HFF-Myc (cell line): ENCODE measurements at regions not wholly inside any gene's neighbourhood (a gene's known extent, or its start where the extent isn't known, plus 50 kb on each side); places are given as distances from the start of the nearest gene placed in this dataset.
"Not testable (repeated sequence)": the region's sequence is repeated elsewhere in the genome, so short reads cannot be mapped to it uniquely, and the experiment has no call there.

ENCODE experiments used
- DNase-seq: peaks from one replicate; pipeline ENCODE4 v3.0.0-alpha.2; 2011; ENCODE audit warnings: low read depth; ENCODE audit errors: extremely low read depth
- H3K4me3 ChIP-seq: replicated peaks from 2 replicates; pipeline ENCODE4 v1.5.1; 2011; ENCODE audit warnings: low read depth, mild to moderate bottlenecking, control low read depth, low read length
- TF ChIP-seq, protein P1 (sequence below): IDR thresholded peaks from 2 replicates; pipeline ENCODE4 v1.5.1; 2012; ENCODE audit warnings: mild to moderate bottlenecking, low read depth, low read length, control low read depth; ENCODE audit errors: missing control alignments

DNA sequence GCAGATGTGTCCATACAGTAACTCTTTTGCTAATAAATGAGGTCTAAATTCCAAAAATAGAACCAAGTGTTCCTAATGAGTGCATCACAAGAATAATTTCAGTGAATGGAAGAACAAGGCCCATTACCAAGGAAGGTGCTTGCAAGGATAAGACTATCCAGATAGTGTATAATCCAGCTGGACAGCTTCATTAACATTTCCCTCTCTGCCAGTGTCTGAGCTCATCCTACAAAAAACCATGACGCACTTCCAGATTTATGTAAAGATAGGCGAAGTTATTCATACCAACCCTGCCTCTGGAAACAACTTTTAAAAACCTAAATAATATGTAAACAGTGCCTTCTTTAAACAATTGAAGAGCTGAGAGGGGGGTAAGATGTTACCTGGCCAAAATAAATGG, 177.9 kb upstream of the STK26 start:
- TF ChIP-seq, protein P1, sequence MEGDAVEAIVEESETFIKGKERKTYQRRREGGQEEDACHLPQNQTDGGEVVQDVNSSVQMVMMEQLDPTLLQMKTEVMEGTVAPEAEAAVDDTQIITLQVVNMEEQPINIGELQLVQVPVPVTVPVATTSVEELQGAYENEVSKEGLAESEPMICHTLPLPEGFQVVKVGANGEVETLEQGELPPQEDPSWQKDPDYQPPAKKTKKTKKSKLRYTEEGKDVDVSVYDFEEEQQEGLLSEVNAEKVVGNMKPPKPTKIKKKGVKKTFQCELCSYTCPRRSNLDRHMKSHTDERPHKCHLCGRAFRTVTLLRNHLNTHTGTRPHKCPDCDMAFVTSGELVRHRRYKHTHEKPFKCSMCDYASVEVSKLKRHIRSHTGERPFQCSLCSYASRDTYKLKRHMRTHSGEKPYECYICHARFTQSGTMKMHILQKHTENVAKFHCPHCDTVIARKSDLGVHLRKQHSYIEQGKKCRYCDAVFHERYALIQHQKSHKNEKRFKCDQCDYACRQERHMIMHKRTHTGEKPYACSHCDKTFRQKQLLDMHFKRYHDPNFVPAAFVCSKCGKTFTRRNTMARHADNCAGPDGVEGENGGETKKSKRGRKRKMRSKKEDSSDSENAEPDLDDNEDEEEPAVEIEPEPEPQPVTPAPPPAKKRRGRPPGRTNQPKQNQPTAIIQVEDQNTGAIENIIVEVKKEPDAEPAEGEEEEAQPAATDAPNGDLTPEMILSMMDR = no peak
- no peak for DNase-seq
- no peak overlapping the region for H3K4me3 ChIP-seq

DNA sequence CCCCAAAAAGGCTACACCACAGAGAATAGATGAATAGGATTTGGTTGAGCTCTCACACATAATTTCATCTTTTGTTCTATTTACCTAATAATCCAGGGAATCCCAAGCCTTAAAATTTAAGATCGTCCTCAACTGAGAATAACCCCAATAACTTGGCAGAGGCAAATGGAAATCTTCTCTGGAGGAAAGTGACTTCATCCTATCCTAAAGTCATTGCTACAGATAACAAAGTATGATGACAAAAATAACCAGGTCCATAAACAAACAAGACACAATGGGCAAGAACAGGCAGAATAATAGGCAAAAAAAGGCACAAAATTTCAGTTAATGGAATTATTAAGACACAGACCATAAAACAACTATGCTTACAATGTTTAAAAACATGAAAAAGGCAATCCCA, 177.3 kb upstream of the STK26 start:
- no peak for DNase-seq
- TF ChIP-seq, protein P1 = no peak

DNA sequence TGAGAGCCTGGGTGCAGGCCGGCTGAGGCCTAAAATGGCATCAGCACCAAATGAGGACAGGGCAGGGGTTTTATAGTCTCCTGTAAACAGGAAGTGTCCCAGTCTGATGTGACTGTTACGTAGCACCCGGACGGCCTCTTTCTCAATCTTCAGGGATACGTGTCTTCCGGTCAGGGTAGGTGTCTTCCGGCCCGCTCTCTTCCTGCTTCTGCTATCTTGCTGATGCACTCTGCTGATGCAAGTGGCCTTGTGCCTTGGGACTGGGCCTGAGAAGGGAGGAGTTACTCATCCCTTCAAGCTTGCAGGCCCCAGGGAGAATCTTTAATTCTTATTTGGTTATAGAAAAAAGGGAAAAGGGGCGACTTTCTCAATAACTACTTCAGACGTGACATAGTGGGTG, 172.1 kb upstream of the STK26 start:
- not testable (repeated sequence) for DNase-seq, H3K4me3 ChIP-seq

More for the DNA sequence above, 177.3 kb upstream of the STK26 start:
- no peak overlapping the region for H3K4me3 ChIP-seq

DNA sequence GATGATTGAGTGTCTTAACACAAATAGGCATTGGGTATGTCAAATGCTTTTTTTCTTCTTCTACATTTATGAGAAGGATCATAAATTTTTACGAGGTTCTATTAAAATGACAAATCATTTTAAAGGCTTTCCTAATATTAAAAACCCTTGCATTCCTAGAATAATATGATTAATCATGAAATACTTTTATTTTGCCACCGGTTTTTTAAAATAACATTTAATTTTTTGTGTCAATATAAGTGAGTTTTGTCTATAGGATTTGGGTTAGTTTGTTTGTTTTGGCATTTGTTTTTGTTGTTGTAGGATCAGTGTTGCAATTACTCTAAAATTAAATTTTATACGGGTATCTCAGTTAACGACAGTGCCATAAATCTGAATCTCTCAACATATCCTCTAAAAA, 169.7 kb upstream of the STK26 start:
- TF ChIP-seq, protein P1 = no peak
- H3K4me3 ChIP-seq = no peak overlapping the region

DNA sequence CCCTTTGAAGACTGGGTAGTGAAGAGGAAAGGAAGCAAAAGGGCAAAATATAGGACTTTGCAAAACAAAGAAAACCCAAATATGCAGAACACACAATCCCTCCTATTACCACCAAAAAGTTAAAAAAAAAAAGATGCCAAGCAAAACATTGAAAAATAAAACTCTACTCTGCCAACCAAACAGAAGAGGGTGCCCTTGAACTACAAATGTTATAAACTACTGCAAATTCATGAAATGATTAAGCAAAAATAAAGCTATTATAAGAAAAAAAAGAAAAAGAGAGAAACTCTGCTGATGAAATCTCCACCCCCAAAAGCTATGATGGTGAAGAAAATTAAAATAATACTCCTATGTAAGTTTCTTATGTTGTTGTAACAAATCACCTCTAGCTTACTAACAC, 168.5 kb upstream of the STK26 start:
- TF ChIP-seq, protein P1 = no peak
- H3K4me3 ChIP-seq = no peak overlapping the region
- DNase-seq = no peak

More for the DNA sequence above, 169.7 kb upstream of the STK26 start:
- DNase-seq = no peak

DNA sequence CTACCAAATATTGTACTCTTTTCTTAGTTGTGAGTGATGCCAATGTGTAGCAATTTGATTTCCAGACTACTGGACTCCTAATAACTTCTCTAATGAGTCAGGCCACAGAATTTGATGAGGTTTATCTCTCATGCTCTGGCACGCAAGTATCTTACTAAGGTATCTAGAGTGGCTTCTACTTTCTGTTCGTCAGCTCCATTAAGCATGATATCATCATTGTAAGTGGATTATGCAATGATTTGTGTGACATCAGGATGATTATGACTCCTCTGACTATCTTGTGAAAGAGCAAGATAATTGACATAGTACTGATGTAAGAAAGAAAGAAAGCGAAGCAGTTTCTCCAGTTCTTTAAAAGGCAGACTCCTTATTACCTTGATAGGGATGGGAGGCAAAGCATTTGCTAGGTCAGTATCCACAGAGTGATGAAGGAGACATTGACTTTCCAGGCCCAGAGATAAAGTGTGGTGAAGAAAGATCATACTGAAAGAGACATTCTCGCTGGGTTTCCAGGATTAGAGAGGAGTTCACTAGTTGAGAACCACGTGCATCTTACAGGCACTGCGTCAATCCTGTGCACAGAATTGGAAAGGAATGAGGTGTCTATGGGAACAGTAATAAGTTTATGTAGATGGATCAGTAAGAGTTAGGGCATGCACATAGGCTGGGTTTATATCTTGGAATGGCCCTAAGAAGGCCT, 161.9 kb upstream of the STK26 start:
- no peak for DNase-seq
- TF ChIP-seq, protein P1 = no peak
- no peak overlapping the region for H3K4me3 ChIP-seq

DNA sequence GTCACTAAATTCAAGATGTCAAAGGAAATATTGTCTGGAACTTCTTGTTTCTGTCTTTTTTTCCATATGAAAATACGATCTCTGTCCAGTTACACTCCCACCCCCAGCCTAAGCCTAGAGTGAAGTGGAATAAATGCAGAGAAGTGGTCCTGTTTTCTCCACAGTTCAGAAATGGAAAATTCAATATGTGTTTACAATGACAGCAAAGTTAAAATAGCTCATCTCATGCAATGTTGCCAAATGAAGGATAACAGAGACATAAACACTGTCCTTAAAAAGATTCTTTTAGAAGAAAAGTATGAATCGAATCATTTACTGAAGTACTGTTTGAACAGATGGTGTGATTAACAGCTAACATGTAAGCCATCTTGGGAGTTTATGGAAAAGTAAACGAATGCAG, 160.8 kb upstream of the STK26 start:
- DNase-seq = no peak
- TF ChIP-seq, protein P1 = no peak
- no peak overlapping the region for H3K4me3 ChIP-seq
